ENCODE measurements at regions not wholly inside any gene's neighbourhood (a gene's known extent, or its start where the extent isn't known, plus 50 kb on each side); places are given as distances from the start of the nearest gene placed in this dataset.
"Not testable (repeated sequence)": the region's sequence is repeated elsewhere in the genome, so short reads cannot be mapped to it uniquely, and the experiment has no call there.

DNA sequence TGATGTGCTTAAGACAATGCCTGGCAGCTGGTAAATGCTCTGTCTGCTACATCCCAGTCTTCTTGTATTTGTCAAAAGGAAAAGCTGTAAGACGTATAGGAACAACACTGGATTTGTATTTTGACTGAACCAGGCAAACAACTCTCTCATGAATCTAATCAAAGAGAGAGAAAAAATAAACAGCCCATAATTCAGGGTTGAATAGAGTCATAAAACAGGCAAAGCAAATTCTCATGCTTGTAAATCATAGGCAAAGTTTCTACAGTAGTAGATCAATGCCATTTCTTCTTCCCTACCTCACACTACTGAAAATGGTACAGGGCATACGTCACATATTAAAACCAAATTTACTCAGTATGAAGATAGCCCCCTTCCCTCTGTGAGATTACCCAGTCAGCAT lies 166.3 kb downstream of the SKIDA1 start:
- no peak for DNase-seq (ENCODE audit: extremely low read depth, low read depth)
- no peak for TF ChIP-seq CTCF (IDR thresholded peaks at IDR 0.05; ENCODE audit: low read depth, low read length, missing control alignments)
- no peak overlapping the region for H3K4me3 ChIP-seq (replicated peaks; ENCODE audit: low read depth, low read length)

- H3K4me3 ChIP-seq (replicated peaks; ENCODE audit: low read depth, low read length), result no peak overlapping the region
- no peak for DNase-seq (ENCODE audit: extremely low read depth, low read depth)
- no peak for TF ChIP-seq CTCF (IDR thresholded peaks at IDR 0.05; ENCODE audit: low read depth, low read length, missing control alignments)
Observed at GRCh38 chr10:21355591-21356011, 169.9 kb downstream of the SKIDA1 start.

DNA sequence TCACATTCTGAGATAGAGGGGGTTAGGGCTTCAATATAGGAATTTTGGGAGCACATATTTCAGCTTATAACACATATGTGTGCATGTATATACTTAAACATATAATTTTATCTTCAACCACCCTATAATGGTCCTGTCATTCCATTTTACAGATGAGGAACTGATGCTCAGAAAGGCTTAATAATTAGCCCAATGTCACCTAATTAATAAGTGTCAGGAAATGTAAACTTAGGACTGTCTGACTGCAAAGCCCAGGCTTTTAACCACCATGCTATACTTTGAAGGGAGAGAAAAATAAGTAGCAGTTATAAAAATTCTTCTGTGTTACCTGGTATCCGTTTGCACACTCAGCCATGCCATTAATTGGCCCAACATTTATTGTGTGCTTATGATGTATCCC lies 172.6 kb downstream of the SKIDA1 start:
- DNase-seq (ENCODE audit: extremely low read depth, low read depth), result no peak
- no peak for TF ChIP-seq CTCF (IDR thresholded peaks at IDR 0.05; ENCODE audit: low read depth, low read length, missing control alignments)
- H3K4me3 ChIP-seq (replicated peaks; ENCODE audit: low read depth, low read length), result no peak overlapping the region

DNA sequence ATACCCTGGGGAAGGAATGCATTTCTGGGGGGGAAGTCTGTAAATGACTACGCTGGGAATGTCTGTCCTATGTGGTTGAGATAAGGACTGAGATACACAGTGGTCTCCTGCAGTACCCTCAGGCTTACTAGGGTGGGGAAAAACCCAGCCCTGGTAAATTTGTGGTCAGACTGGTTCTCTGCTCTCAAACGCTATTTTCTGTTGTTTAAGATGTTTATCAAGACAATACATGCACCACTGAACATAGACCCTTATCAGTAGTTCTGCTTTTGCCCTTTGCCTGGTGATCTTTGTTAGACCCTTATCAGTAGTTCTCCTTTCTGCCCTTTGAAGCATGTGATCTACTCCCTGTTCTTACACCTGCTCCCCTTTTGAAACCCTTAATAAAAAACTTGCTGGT lies 173.9 kb downstream of the SKIDA1 start:
- not testable (repeated sequence) for DNase-seq (ENCODE audit: extremely low read depth, low read depth)

DNA sequence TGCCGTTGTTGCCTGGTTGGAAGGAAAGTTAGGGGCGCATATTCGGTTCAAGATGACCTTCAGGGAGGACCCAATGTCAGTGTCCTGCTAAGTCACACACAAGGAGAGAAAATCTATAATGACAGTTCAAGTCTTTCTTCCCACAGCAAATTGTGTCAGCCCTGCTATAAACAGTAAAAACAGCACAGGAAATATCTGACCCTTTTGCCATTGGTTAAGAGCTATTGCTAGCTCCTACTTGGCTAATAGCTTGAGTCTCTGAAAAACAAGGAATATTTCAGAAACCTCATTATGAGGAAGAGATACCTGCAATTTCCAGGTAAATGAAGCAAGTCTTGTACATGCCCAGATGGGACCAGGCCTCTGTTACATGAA lies 175.6 kb downstream of the SKIDA1 start:
- DNase-seq (ENCODE audit: extremely low read depth, low read depth), result no peak

More for the DNA sequence above, 173.9 kb downstream of the SKIDA1 start:
- not testable (repeated sequence) for H3K4me3 ChIP-seq (replicated peaks; ENCODE audit: low read depth, low read length)

GRCh38 chr10:21347785-21348170 lies 177.7 kb downstream of the SKIDA1 start:
- no peak overlapping the region for H3K4me3 ChIP-seq (replicated peaks; ENCODE audit: low read depth, low read length)
- no peak for TF ChIP-seq CTCF (IDR thresholded peaks at IDR 0.05; ENCODE audit: low read depth, low read length, missing control alignments)
- DNase-seq (ENCODE audit: extremely low read depth, low read depth), result no peak

More for the DNA sequence above, 175.6 kb downstream of the SKIDA1 start:
- no peak for TF ChIP-seq CTCF (IDR thresholded peaks at IDR 0.05; ENCODE audit: low read depth, low read length, missing control alignments)
- no peak overlapping the region for H3K4me3 ChIP-seq (replicated peaks; ENCODE audit: low read depth, low read length)

DNA sequence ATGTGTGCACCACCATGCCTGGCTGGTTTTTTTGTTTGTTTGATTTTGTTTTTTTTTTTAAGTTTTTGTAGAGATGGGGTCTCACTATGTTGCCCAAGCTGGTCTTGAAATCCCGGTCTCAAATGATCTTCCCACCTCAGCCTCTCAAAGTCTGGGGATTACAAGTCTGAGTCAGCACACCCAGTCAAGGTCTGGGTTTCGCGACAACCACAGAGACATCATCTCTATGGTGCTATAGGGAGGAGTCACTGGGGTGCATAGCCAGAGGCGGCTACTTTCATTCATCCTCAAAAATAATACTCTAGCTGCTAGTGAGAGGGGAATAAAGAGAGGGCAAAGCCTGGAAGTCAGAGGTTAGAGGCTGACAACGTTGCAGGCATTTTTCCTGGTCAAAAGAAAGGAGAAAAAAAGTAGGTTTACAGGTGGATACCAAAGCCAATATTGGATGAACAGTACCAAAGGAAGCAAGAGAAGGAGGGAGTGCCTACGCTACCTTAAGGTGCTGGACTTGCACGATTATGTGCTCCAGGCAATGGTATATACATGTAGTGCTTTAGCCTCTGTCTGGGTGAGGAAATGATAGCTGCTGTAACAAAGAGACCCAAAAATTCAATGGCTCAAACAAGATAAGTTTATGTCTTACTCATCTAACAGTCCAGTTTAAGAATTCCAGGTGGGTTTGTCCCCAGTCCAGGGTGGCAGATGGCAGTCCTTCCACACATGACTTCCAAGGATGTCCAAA lies 178.3 kb downstream of the SKIDA1 start:
- H3K4me3 ChIP-seq (replicated peaks; ENCODE audit: low read depth, low read length), result no peak overlapping the region
- TF ChIP-seq CTCF (IDR thresholded peaks at IDR 0.05; ENCODE audit: low read depth, low read length, missing control alignments), result no peak

More for the DNA sequence above, 178.3 kb downstream of the SKIDA1 start:
- DNase-seq (ENCODE audit: extremely low read depth, low read depth), result no peak

All from HFF-Myc (cell line).